Tibial nerve (tissue), 4 donors: ENCODE measurements at regions not wholly inside any gene's neighbourhood (a gene's known extent, or its start where the extent isn't known, plus 50 kb on each side); places are given as distances from the start of the nearest gene placed in this dataset.

Experiments used
- EP300 ChIP-seq, 2 donors: sonication (generic); formaldehyde crosslinking; IDR thresholded peaks; one replicate each; pipeline ENCODE4 v1.6.1; 2017; ENCODE audit warnings: antibody characterized with exemption in 2 of 2, mild to moderate bottlenecking in 1 of 2
- POLR2A ChIP-seq, 2 donors: fragments of 450-650 bp; IDR thresholded peaks; one replicate each; pipeline ENCODE4 v1.6.1; 2017; ENCODE audit warnings: antibody characterized with exemption in 2 of 2, mild to moderate bottlenecking in 2 of 2, moderate library complexity in 2 of 2
- TF ChIP-seq, protein P1 (sequence below), 5 experiments: fragments of 200-600 bp in 3 of 5; fragments of 450-650 bp in 2 of 5; sonication (generic) in 3 of 5; IDR thresholded peaks; one replicate each; pipeline ENCODE4 v1.5.1; 2016 to 2019; ENCODE audit warnings: antibody characterized with exemption in 5 of 5, mild to moderate bottlenecking in 3 of 5, moderate library complexity in 2 of 5

DNA sequence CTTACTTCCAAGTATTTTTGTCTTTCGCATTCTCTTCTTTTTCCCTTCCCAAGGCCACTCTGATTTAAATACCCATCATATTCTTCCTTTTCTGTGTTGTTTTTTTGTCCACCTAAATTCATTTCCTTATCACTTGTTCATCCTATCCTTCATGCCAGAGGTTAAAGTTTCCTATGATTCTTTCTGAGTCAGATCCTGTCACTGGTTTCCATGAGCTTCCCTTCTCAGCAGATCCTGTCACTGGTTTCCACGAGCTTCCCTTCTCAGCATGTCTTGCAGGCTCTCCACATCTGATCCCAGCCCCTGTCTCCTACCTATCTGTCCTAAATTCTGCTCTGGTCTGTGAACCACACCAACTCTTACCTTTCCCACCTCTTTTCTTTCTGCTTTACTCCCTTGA lies 311.8 kb upstream of the RGS6 start:
- TF ChIP-seq, protein P1, sequence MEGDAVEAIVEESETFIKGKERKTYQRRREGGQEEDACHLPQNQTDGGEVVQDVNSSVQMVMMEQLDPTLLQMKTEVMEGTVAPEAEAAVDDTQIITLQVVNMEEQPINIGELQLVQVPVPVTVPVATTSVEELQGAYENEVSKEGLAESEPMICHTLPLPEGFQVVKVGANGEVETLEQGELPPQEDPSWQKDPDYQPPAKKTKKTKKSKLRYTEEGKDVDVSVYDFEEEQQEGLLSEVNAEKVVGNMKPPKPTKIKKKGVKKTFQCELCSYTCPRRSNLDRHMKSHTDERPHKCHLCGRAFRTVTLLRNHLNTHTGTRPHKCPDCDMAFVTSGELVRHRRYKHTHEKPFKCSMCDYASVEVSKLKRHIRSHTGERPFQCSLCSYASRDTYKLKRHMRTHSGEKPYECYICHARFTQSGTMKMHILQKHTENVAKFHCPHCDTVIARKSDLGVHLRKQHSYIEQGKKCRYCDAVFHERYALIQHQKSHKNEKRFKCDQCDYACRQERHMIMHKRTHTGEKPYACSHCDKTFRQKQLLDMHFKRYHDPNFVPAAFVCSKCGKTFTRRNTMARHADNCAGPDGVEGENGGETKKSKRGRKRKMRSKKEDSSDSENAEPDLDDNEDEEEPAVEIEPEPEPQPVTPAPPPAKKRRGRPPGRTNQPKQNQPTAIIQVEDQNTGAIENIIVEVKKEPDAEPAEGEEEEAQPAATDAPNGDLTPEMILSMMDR (IDR thresholded peaks at IDR 0.05): no peak
- TF ChIP-seq POLR2A (IDR thresholded peaks at IDR 0.05): no peak
- no peak for TF ChIP-seq EP300 (IDR thresholded peaks at IDR 0.05)
